ENCODE measurements at regions not wholly inside any gene's neighbourhood (a gene's known extent, or its start where the extent isn't known, plus 50 kb on each side); places are given as distances from the start of the nearest gene placed in this dataset.
"Not testable (repeated sequence)": the region's sequence is repeated elsewhere in the genome, so short reads cannot be mapped to it uniquely, and the experiment has no call there.

DNA sequence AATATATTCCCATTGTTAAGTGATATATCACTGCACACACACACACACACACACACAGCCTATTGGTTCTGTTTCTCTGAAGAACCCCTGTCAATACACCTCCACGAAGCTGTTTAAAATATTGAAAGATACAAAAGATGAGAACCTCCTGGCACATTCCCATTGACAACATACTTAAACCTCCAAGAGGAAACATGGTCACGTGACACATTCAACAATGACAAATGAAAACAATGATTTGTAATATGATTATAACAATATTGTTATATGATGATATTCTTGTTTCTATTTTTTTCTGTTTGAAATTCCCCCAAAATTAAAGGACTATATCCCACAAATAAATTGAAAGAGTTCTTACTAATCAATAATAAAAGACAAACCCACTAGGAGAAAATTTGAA is 1344.9 kb downstream of the BRD1 start:
- H3K9me3 ChIP-seq, result no peaks in the 10 kb centered on the region
- intact Hi-C loops (cut with DNase I), result no loop called here
- 51 to 59% methylated on average over 2 of the region's 2 CpGs for WGBS, 2 donors
- H3K36me3 ChIP-seq, result no peaks in the 10 kb centered on the region
- H3K27ac ChIP-seq, result no peak overlapping the region
- no peak for DNase-seq
- no peak overlapping the region for H3K4me3 ChIP-seq
- no peaks in the 10 kb centered on the region for H3K4me1 ChIP-seq
- TF ChIP-seq POLR2A (IDR thresholded peaks at IDR 0.05) (no peak), CTCF (IDR thresholded peaks at IDR 0.05) (no peak)
- peaks cover 0 to 29% (median 0%) of the 10 kb centered on the region in 4 donors for H3K27me3 ChIP-seq

GRCh38 chr22:48482198-48482597 is 1345.5 kb downstream of the BRD1 start:
- H3K36me3 ChIP-seq; H3K27ac ChIP-seq; H3K4me3 ChIP-seq; intact Hi-C loops (cut with DNase I); H3K9me3 ChIP-seq; DNase-seq; H3K4me1 ChIP-seq: not testable (repeated sequence)
- H3K27me3 ChIP-seq, result peaks cover 0 to 25% (median 0%) of the 10 kb centered on the region in 4 donors
- 93 to 95% methylated on average over 8 to 11 of the region's 11 CpGs for WGBS, 2 donors

DNA sequence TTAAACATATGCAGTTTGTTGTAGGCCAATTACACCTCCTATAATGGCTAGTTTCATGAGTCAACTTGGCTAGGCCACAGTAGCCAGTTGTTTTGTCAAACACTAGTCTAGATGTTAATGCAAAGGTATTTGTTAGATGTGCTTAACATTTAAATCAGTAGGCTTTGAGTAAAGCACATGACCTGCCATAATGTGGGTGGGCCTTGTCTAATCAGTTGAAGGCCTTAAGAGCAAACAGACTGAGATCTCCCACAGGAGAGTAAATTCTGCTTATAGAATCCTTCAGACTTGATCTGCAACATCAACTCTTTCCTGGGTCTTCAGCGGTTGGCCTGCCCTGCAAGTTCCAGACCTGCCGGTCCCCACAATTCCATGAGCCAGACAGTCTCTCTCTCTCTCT is 1345.9 kb downstream of the BRD1 start:
- no peaks in the 10 kb centered on the region for H3K9me3 ChIP-seq
- peaks cover 0 to 25% (median 0%) of the 10 kb centered on the region in 4 donors for H3K27me3 ChIP-seq
- H3K27ac ChIP-seq, result no peak overlapping the region
- intact Hi-C loops (cut with DNase I), result no loop called here
- no peak overlapping the region for H3K4me3 ChIP-seq
- no peaks in the 10 kb centered on the region for H3K36me3 ChIP-seq
- DNase-seq, result no peak
- 67 to 95% methylated on average over 1 to 2 of the region's 2 CpGs for WGBS, 2 donors
- no peak for TF ChIP-seq CTCF (IDR thresholded peaks at IDR 0.05)
- no peak for TF ChIP-seq POLR2A (IDR thresholded peaks at IDR 0.05)
- no peaks in the 10 kb centered on the region for H3K4me1 ChIP-seq

GRCh38 chr22:48478529-48479265 is 1349.0 kb downstream of the BRD1 start:
- Histone ChIP-seq H3K9me3 (no peaks in the 10 kb centered on the region), H3K27ac (no peak overlapping the region), H3K4me1 (no peaks in the 10 kb centered on the region), H3K4me3 (no peak overlapping the region), H3K27me3 (peaks cover 0 to 32% (median 0%) of the 10 kb centered on the region in 4 donors), H3K36me3 (no peaks in the 10 kb centered on the region)
- no peak for TF ChIP-seq CTCF (IDR thresholded peaks at IDR 0.05)
- DNase-seq, result no peak
- intact Hi-C loops (cut with DNase I), result no loop called here
- 76 to 77% methylated on average over 5 to 7 of the region's 11 CpGs for whole genome bisulfite sequencing, 2 donors

GRCh38 chr22:48478124-48478523 is 1349.5 kb downstream of the BRD1 start:
- H3K27me3 ChIP-seq, result peaks cover 0 to 38% (median 0%) of the 10 kb centered on the region in 4 donors
- 60 to 78% methylated on average over 2 to 8 of the region's 11 CpGs for WGBS, 2 donors
- no peak overlapping the region for H3K4me3 ChIP-seq
- intact Hi-C loops (cut with DNase I), result no loop called here
- no peaks in the 10 kb centered on the region for H3K9me3 ChIP-seq
- H3K27ac ChIP-seq, result no peak overlapping the region
- no peaks in the 10 kb centered on the region for H3K36me3 ChIP-seq
- TF ChIP-seq CTCF (IDR thresholded peaks at IDR 0.05) (no peak), POLR2A (IDR thresholded peaks at IDR 0.05) (no peak)
- H3K4me1 ChIP-seq, result no peaks in the 10 kb centered on the region
- no peak for DNase-seq

Measured in esophagus squamous epithelium (tissue), 5 donors.